GM21360 (cell line): ENCODE measurements at regions not wholly inside any gene's neighbourhood (a gene's known extent, or its start where the extent isn't known, plus 50 kb on each side); places are given as distances from the start of the nearest gene placed in this dataset.

ENCODE experiments used
- ATAC-seq: cut with Tn5 transposase; IDR thresholded peaks from one replicate; pipeline ENCODE4 v1.9.1; 2021; ENCODE audit warnings: mild to moderate bottlenecking, moderate library complexity; ENCODE audit not compliant: unreplicated experiment

DNA sequence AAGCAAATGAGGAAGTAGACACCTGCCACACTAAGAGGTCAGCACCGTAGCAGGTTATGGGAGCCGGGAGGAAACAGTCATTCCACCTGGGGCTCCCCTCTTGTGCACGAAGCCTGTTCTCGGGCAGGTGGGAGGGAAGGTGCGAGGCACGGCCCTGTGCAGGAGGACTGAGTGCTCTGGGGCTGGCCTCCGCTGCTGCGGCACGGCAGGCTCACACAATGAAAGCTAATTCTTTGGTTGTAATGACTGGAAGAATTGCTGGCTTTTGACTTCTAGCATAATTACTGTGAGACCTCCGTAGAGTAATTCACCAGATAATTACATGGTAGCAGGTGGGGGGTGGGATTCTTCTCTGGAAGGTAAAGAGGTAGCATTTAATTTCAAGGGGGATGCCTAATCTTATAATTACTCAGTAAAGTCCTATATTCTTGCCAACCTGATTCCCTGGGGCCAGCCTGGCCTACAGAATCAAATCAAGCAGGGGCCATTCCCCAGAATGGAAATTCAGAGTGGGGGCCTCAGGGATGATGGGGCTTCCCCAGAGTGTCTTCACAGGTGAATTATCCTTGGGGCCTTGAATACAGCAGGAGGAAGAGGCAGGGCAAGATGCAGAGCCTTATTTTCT is 129.1 kb downstream of the TPRA1 start:
- no peak for ATAC-seq

DNA sequence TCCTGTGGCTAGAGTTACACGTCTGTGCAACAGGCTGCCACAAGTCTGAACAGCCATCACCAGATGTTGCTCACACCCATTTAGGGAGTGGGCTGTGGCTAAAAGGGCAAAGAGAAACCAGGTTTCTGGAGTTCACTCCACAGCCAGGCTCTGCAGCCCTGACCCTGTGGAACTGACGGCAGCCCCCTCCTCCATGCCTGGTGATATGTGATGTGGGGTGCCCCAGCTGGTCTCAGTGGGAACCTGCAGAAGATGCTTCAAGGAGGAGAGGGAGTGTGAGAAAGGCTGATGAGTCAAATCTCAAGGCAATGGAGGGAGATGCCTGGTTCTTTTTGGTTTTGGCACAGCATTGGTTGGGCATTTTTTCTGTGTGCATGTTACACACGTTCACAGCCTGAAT is 130.6 kb downstream of the TPRA1 start:
- ATAC-seq, result no peak

DNA sequence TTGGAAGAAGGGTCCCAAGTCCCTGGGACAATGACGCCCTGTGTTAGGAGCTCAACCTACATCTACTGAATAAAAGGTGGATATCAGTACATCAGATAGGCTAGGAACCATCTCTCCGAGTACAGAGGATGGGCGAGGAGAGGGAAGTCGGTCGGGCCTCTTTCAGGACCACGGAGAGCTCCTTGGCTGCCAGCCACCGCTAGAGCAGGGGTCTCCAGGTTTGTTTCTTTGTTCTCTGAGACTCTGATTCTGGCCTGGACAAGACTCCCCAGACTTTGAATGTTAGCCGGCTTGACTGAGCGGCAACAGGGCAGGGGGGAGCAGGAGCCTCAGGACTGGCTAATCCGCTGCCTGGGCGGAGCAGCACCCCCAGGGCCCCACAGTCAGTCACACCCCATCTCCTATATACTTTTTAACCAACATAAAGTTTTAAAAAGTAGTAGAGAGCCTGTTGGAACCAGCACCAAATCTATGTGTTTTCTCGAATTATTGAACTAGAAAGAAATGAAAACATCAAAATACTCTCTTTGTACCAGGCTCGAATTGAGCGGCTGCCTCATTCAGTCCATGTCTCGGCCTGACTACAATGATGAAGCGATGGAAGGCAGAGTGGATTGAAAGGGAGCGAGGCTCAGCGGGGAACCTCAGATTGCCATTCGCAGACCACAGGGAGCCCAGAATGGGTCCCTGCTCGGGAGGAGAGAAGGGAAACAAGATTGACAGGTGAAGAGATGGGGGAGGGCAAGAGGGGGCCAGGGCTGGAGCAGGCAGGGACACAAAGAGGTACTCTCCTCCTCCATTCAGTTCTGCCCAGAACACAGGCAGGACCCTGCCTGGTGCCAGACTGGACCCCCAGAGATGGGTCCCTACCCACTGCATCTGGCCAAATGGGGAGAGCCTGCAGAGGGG is 131.6 kb downstream of the TPRA1 start:
- no peak for ATAC-seq

DNA sequence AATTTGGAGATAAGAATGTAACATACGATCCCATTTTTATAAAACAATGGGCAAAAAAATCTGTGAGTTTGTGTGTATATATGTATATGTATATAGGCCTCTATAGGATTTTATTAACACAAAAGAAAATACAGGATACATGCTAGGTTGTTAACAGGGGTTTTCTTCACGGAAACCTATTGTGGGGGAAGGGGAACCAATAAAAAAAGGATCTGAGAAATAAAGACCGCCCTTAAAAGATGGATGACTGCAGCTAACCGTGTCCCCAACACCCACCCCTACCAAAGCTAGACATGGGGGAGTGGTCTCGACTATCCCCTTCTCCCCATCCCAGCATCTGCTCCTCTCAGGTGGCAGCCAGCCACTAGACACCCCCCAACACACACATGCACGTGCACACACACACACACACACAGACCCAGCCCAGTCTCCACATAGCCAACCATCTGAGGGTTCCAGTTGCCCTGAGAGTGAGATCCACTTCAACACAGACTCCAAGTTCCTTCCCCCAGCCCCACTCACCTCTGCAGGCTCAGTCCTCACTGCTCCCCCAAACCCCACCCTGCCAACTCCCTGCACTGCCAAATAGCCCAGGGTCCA is 132.9 kb downstream of the TPRA1 start:
- no peak for ATAC-seq

DNA sequence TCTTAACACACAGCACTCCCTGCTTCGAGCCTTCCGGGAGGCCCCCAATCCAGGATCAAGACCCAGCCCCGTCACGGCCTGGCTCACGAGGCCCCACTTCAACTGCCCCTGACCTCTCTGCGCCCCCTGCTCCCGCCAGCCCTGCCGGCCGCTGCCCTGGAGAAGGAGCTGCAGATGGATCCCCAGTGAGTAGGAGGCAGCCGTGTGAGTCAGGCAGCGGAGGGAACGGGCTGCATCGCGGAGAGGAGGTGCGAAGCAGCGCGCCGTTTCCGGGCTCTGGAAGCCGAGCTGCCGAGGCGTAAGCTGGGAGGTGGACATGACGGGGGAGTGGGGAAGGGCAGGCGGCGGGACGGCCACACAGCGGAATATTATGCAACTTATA is 133.4 kb downstream of the TPRA1 start:
- no peak for ATAC-seq

DNA sequence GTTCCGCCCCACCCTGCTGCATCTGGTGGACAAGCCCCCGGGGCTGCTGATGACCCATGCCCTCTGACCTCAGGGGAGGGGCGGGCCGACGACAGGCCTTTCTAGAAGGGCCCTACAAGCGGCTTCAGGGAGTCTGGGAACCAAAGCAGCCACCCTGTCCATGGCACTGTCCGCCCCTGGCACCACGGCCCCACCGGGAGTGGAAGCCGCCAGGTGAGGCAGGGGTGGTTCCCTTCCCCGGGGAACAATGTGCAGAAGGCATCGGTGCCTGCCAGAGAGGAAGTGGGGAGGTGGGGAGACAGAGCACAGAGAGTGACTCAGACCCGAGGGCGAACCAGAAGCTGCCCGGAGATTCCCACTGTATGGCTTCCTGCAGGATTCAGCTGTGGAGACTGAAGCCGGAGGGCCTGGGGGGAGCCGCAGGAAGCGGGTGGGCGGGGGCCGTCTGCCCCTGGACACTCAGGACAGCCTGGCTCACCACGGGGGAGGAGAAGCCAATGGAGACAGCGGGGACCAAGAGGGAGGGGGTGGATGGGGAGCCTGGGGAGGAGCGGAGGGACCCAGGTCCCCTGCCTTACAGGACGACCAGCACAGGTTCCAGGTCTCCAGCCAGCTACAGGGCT is 134.0 kb downstream of the TPRA1 start:
- no peak for ATAC-seq

DNA sequence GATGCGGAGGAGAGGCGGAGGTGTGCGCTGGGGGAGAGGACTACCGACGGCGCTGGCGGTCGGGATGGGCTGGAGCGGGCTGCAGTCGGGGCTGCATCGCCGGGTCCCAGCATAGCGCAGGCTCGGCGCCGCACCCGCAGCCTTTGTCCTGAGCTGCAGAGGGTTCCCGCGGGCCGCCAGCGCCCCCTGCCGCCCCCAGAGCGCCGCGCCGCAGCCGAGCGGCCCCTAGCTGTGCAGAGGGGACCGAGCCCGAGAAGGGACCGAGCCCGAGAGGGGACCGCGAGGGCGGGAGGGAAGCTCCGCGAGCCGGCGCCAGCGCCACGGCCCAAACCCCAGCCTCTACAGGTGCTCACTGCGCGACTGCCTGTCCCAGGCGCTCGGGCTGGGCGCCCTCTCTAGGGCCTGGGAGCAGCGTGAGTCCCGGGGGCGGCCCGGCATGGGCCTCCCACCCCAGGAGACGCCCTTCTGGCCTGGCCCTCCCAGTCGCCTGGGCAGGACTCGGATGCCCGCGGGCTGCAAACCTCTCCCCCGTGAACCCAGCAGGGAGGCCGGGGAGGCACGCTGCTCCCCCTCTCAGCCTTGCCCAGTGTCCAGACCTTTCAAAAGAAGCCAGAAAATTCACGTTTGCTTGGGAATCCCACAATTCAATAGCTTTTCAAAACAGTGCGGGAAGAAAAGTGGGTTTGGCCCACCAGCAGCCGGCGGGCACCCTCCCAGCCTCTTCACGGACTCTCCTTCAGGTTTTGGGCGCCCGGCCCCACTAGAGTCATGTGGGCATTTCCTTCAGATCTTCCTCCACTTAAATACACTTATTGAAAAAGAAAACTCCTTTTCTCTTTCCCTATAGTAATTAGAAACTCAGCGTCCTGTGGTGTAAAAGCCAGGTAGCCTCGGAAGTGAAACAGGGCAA is 134.7 kb downstream of the TPRA1 start:
- peak; percentile 63 for ATAC-seq

DNA sequence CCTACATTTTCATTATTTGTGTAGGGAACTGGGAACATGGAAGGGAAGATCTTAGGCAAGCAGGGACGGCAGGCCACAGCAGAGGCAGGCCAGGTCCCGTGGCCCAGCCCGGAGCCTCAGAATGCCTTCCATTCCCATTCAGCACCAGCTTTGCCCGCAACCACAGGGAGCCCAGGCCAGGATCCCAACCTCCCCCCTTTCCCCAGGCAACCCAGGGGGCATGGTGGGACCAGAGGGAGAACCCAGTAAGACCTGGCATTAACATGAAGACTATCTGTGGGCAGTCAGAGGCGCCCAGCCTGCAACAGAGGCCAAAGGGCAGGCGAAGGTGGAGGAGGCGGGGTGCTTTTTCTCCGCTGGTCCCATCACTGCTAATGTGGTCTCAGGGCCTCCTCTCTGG is 135.6 kb downstream of the TPRA1 start:
- no peak for ATAC-seq

DNA sequence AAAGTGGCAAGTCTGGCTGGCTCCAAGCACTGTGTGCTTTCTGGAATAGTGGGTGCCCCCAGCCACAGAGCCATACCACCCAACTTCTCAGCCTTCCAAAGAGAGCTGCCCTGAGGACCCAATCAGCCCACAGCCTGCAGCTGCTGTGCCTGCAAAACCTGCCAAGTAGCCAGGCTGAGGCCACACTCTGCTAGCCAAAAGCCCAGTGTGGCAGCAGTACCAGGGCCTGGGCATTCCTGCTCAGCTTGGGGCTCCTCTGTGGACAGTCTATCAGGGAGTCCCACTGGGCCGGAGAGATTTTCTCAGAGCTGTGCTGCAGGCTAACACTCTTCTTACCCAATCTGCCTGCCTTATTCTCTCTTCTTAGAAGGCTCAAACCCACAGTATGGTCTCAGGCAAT is 136.5 kb downstream of the TPRA1 start:
- no peak for ATAC-seq

DNA sequence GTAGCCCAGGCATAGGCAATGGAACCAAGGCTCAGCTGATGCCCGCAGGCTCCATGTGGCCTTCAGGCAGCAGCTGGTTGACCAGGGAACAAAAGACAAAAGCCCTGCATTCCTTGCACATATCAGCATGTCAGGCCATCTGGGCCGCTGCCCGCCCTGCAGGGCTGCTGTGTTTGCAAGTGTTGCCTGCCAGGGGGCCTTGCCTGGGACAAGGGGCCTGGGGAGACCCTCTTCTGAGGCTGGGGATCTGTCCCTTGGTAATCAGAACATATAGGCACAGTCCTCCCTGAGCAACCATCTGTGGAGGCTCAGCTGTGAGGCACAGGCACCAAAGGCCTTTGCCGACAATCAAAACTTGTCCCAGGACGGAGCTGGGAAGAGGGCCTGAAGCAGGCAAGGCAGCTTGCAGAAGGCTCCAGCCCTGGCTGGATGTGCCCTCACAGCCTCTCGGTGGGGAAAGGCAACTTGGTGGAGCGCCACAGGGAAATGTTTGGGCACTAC is 138.2 kb downstream of the TPRA1 start:
- ATAC-seq, result no peak

DNA sequence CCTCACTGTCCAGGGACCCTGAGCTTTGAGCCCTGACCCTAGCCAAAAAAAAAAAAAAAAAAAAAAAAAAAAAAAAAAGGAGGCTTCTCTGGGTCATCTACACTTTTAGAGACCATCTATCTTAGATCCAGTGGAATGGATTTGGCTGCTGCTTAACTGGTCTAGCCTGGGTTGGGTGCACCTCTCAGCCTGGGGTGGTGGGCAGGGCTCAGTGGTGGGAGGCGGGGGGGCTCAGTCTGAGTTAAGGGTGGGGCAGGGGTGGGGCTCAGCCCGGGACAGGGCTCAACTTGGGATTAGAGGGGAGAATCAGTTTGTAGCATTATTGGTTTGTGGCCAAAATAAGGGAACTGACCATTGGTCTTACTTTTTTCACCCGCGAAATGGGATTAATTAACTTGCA is 139.2 kb downstream of the TPRA1 start:
- no peak for ATAC-seq

DNA sequence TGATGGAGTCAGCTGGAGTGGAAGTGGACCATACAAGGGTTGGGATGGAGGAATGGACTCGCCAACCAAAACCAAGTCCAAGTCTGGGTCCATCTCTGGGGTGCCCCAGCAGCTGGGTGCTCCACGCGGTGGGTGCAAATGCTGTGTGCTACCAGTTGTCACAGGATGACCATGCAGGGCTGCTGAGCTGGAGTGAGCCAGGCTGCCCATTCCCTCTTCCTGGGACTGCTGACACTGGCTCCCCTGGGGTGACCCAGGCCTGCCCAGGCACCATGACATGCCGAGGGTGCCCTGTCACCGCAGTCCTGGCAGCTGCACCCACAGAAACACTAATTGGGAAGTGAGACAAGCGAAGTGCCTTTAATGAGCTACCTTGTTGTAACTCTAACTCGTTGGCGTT is 140.2 kb downstream of the TPRA1 start:
- ATAC-seq, result no peak

DNA sequence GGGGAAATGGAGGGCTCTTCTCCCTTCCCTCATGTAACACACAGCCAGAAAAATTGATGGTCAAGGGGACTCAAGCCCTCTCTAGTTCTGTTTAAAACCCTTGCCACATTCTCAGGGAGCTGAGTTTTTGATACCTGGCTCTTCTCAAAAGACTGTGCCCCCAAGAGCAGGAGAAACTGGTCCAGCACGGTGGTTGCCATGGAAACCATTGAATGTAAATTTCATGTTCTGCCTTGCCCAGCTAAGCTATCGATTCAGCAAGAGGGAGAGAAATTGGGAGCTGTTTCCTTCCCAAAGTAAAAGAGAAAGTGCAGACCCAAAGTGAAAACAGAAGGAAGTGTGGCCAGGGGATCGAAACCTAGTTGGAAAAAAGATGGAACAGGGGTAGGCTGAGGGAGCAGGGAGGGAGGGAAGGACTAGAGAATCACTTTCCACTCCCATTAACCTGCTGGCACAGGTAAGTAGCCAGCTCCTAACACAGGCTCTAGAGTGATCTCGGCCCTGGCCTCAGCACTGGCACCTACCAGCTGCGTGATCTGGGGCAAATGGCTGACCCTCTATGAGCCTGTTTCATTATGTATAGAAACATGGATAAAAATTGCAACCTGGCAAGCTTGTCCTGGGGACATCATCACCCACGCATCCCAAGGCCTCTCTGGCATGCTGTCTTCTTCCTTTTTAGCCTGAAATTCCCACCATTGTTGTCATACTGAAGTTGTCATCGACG is 140.9 kb downstream of the TPRA1 start:
- no peak for ATAC-seq

DNA sequence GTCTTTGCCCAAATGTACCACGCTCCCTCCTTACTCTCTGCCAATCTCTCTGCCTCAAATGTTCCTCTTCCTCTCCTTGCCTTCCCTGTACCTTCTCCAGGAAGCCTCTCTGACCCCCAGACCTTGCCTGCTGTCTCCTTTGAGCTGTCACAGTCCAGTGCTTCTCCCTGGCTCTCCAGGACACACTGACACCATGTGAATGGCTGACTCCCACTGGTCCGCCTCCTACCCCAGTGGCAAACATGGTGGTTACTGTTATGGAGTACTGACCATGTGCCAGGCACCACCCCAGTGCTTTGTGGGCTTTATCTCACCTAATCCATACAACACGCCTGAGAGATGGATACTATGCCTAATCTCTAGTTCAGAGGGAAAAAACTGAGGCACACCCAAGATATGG is 141.9 kb downstream of the TPRA1 start:
- no peak for ATAC-seq

DNA sequence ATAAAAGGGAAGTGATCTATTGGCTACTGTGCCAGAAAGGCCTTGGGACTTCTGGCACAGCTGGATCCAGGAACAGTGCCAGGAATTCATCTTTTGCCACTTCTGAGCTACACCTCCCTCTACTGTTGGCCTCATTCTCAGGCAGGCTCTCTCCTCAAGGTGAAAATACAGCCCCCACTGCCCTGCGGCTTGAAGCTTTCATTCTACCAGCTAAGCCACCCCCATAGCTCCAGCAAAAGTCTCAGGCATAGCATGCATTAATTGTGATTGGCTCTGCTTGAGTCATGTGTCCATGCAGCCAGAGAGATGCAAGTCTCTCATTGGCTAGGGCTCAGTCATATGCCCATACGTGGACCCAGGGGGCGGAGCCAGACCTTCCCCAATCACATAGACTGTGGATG is 142.4 kb downstream of the TPRA1 start:
- no peak for ATAC-seq

DNA sequence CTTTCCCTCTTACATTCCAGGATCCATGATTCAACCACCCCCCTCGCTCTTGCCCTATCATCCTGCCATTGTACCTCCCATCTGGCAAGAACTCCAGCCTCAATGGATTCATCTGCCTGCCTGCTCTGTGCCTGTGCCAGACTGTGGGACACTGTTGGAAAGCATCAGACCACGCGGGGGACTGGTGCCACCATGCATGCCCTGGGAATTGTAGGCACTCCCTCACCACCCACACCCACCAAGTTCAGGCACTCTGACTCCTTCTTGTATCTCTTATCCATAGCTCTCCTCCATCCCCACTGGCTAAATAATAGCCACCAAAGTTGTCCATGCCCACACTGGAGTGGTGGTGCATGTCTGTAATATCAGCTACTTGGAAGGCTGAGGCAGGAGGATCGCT is 143.8 kb downstream of the TPRA1 start:
- no peak for ATAC-seq

DNA sequence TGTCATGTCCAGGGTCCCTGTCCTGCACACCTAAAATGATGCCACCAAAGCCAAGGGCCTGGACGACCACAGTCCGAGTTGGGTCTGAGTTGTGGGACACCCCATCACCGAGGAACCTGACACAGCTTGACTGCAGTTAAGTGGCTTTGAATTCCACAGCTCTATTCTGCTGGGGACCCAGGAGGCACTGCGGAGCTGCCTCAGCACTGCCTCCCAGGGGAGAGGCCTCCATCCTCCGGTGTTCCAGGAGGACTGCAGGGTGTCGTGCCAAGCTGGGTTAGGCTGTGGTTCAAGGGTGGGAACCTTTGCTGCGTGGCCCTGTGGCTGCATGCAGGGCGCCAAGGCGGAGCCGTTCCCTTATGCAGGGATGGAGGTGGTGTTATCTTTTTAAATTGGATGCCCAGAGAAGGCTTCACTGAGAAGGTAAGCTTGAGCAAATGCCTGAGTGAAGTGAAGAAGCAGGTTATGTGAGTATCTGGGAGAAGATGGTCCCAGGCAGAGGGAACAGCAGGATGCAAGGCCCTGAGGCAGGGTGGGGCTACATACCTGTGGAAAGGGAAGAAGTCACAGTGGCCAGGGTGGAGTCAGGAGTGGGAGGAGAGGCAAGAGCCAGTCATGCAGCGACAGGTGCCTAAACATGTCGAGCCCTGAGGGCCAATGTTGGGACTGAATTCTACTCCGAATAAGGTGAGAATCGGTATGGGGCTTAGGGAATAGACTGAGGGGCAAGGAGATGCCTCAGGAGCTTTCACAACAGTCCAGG is 144.8 kb downstream of the TPRA1 start:
- ATAC-seq, result no peak

DNA sequence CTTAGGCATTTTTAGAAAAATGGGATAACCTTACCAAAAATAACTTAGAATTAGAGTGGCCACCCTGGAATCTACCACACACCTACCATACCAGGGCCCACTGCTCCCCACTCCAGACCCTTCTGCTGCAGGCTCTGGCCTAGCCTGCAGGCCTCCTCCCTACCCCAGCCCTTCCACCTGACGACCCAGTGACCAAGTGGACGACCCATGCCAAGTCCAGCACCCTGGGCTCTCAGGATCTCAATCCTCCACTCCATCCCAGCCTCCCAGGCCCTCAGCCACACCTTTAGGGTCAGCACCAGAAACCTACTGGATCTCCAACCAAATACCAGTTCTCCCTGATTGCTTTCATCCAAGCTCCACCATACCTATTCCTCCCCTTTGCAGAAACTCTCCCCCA is 145.8 kb downstream of the TPRA1 start:
- ATAC-seq, result no peak
